HG02642 (cell line): ENCODE measurements at regions not wholly inside any gene's neighbourhood (a gene's known extent, or its start where the extent isn't known, plus 50 kb on each side); places are given as distances from the start of the nearest gene placed in this dataset.

ENCODE experiments used
- ATAC-seq: cut with Tn5 transposase; IDR thresholded peaks from one replicate; pipeline ENCODE4 v1.9.1; 2021; ENCODE audit warnings: mild to moderate bottlenecking; ENCODE audit not compliant: unreplicated experiment, poor library complexity

GRCh38 chr9:120151806-120152205 is 428.2 kb downstream of the CDK5RAP2 start:
- no peak for ATAC-seq

- no peak for ATAC-seq
These were observed 428.8 kb downstream of the CDK5RAP2 start for GRCh38 chr9:120151149-120151548.

GRCh38 chr9:120138955-120139354 is 441.0 kb downstream of the CDK5RAP2 start:
- no peak for ATAC-seq

GRCh38 chr9:120137186-120137840 is 442.7 kb downstream of the CDK5RAP2 start:
- ATAC-seq: no peak

- ATAC-seq: no peak
These were observed 443.3 kb downstream of the CDK5RAP2 start for GRCh38 chr9:120136696-120137095.

GRCh38 chr9:120117081-120117480 is 462.9 kb downstream of the CDK5RAP2 start:
- no peak for ATAC-seq

GRCh38 chr9:120110520-120110919 is 469.4 kb downstream of the CDK5RAP2 start:
- ATAC-seq: no peak

GRCh38 chr9:120109242-120109641 is 470.7 kb downstream of the CDK5RAP2 start:
- ATAC-seq: no peak

GRCh38 chr9:120107138-120107537 is 472.8 kb downstream of the CDK5RAP2 start:
- no peak for ATAC-seq

- no peak for ATAC-seq
These were observed 475.2 kb downstream of the CDK5RAP2 start for GRCh38 chr9:120104771-120105170.

- ATAC-seq: no peak
These were observed 479.4 kb downstream of the CDK5RAP2 start for GRCh38 chr9:120100595-120100994.

GRCh38 chr9:120099065-120099464 is 480.9 kb downstream of the CDK5RAP2 start:
- ATAC-seq: no peak

- no peak for ATAC-seq
These were observed 481.4 kb downstream of the CDK5RAP2 start for GRCh38 chr9:120098584-120098983.

- no peak for ATAC-seq
These were observed 488.8 kb downstream of the CDK5RAP2 start for GRCh38 chr9:120091206-120091605.

GRCh38 chr9:120080849-120081248 is 499.1 kb downstream of the CDK5RAP2 start:
- no peak for ATAC-seq

- no peak for ATAC-seq
These were observed 501.9 kb downstream of the CDK5RAP2 start for GRCh38 chr9:120078112-120078511.

- ATAC-seq: no peak
These were observed 508.2 kb downstream of the CDK5RAP2 start for GRCh38 chr9:120071760-120072159.

GRCh38 chr9:120066315-120066714 is 513.7 kb downstream of the CDK5RAP2 start:
- ATAC-seq: no peak

- ATAC-seq: no peak
These were observed 514.8 kb downstream of the CDK5RAP2 start for GRCh38 chr9:120065151-120065550.

GRCh38 chr9:120045011-120045410 is 535.0 kb downstream of the CDK5RAP2 start:
- ATAC-seq: no peak

GRCh38 chr9:120043448-120043847 is 536.5 kb downstream of the CDK5RAP2 start:
- ATAC-seq: no peak

GRCh38 chr9:120040896-120041295 is 539.1 kb downstream of the CDK5RAP2 start:
- no peak for ATAC-seq

- no peak for ATAC-seq
These were observed 541.6 kb downstream of the CDK5RAP2 start for GRCh38 chr9:120038342-120038741.
